ENCODE measurements at regions not wholly inside any gene's neighbourhood (a gene's known extent, or its start where the extent isn't known, plus 50 kb on each side); places are given as distances from the start of the nearest gene placed in this dataset.

DNA sequence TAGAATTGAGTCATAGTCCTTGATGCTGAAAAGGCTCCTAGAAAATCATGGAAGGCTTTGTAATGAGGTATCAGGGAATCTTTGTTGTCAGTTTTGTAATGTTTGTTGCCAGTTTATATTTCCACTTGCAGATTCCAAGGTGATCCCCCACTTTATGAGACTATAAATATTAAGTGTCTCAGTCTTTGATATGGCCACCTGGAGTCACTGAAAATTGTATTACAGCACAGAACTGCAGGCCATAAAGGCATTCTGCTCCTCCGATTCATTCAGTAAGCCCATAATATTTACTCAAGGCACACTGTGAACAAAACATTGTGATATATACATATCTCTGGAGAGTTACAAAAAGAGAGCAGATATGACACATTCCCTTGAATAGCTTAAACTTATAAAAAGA lies 457.8 kb upstream of the ZNF385D start:
- TF ChIP-seq, protein P1, sequence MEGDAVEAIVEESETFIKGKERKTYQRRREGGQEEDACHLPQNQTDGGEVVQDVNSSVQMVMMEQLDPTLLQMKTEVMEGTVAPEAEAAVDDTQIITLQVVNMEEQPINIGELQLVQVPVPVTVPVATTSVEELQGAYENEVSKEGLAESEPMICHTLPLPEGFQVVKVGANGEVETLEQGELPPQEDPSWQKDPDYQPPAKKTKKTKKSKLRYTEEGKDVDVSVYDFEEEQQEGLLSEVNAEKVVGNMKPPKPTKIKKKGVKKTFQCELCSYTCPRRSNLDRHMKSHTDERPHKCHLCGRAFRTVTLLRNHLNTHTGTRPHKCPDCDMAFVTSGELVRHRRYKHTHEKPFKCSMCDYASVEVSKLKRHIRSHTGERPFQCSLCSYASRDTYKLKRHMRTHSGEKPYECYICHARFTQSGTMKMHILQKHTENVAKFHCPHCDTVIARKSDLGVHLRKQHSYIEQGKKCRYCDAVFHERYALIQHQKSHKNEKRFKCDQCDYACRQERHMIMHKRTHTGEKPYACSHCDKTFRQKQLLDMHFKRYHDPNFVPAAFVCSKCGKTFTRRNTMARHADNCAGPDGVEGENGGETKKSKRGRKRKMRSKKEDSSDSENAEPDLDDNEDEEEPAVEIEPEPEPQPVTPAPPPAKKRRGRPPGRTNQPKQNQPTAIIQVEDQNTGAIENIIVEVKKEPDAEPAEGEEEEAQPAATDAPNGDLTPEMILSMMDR (IDR thresholded peaks at IDR 0.05; ENCODE audit: insufficient read depth, low read depth, low read length, missing control alignments) = no peak
- no peak overlapping the region for H3K4me3 ChIP-seq (ENCODE audit: low read depth, low read length)
- no peak for DNase-seq (ENCODE audit: low read depth)

DNA sequence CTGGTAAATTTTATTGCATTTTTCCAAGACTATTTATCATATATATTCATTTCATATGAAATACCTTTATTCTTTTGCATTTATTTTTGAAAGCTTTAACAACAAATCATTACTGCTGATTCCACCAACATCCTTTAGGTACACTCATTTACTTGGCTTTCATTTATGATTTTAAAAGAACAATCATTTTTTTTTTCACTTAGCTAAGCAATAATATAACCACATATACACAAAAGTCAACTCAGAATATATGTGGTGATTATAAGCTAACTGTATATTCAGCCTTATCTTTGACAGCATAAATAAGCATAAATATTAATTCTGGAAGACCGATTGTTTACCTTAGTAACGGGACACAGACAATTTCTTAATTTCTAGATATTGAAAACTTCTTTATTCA lies 458.6 kb upstream of the ZNF385D start:
- DNase-seq (ENCODE audit: low read depth) = no peak
- TF ChIP-seq, protein P1 (IDR thresholded peaks at IDR 0.05; ENCODE audit: insufficient read depth, low read depth, low read length, missing control alignments) = no peak
- no peak overlapping the region for H3K4me3 ChIP-seq (ENCODE audit: low read depth, low read length)

DNA sequence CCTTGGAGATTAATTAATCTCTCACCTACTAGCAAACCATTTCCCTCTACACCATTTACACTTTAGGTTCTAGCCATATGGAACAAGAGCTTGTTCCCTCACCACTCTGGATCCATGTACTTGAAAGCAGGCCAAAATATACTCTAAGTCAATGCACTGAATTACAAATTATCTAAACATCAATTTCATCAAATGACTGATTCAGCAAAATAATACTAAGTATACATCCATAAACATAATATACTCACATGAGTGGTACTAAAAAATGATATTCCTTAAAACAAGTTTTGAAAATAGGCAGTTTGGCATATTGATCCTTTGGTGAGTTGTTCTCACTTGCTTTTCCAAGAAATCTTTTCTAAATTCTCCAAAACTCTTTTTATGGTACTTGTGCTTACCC lies 459.7 kb upstream of the ZNF385D start:
- no peak for DNase-seq (ENCODE audit: low read depth)
- TF ChIP-seq, protein P1 (IDR thresholded peaks at IDR 0.05; ENCODE audit: insufficient read depth, low read depth, low read length, missing control alignments) = no peak
- H3K4me3 ChIP-seq (ENCODE audit: low read depth, low read length) = no peak overlapping the region

DNA sequence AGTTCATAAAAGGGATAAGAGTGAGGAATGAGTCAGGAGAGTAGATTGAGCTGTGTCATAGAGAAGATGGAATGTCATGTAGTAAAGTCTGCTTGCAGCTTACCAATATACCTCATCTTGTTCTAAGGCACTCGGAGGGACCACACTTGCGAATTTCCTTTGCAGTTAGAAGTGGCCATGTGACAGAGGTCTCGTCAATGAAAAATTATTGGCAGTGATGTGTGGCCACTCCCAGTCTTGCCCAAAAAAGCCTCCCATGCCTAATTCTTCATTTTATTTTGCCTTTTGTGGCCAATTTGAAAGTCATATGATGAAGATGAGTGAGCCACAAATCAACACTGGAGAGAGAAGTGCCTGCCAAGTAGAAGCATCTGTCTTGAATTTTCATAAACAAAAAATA lies 465.6 kb upstream of the ZNF385D start:
- no peak for DNase-seq (ENCODE audit: low read depth)
- no peak overlapping the region for H3K4me3 ChIP-seq (ENCODE audit: low read depth, low read length)
- TF ChIP-seq, protein P1 (IDR thresholded peaks at IDR 0.05; ENCODE audit: insufficient read depth, low read depth, low read length, missing control alignments) = no peak

DNA sequence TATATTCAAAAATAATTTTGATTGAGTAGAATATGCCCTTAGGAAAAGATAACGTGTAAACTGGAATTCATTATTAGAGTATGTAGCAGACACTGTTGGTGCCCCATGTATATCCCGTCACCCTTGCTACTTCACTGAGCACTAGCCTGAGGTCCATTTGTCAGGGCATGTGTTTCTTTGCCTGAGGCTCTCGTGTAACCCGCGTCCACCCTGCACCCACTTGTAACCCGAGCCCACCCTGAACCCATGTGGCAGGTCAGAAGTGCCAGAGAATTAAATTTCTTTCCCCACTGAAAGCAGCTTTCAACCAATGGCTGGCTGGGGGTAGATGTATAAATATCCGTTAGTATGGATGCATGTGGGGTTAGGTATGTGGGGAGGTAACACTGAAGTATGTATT lies 474.2 kb upstream of the ZNF385D start:
- TF ChIP-seq, protein P1 (IDR thresholded peaks at IDR 0.05; ENCODE audit: insufficient read depth, low read depth, low read length, missing control alignments) = no peak
- no peak for DNase-seq (ENCODE audit: low read depth)
- H3K4me3 ChIP-seq (ENCODE audit: low read depth, low read length) = no peak overlapping the region

DNA sequence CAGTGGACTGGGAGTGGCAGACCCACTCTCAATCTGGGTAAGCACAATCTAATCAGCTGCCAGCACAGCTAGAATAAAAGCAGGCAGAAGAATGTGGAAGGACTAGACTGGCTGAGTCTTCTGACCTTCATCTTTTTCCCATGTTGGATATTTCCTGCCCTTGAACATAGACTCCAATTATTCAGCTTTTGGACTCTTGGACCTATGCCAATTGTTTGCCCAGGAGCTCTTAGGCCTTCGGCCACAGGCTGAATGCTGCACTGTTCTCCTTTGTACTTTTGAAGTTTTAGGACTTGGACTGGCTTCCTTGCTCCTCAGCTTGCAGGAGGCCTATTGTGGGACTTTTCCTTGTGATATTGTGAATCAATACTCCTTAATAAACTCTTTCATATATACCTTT lies 477.7 kb upstream of the ZNF385D start:
- TF ChIP-seq, protein P1 (IDR thresholded peaks at IDR 0.05; ENCODE audit: insufficient read depth, low read depth, low read length, missing control alignments) = no peak
- no peak overlapping the region for H3K4me3 ChIP-seq (ENCODE audit: low read depth, low read length)
- no peak for DNase-seq (ENCODE audit: low read depth)

DNA sequence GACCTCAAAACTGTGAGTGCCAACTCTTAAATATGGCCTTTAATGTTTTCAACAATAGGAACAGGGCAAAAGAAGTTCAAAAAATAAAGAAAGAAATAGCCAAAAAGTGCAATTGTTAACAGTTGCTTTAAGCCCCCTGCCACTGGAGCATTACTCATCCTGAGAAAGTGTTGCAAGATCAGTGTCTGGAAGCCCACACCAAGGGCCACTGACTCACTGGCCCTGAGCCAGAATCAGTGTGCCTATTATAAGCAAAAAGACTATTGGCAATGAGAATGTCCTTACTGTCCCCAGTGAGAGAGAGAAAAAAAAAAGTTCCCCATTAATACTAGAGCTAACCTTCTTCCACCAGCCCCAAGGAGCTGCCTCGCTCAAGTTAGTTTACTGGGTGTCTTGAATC lies 480.1 kb upstream of the ZNF385D start:
- TF ChIP-seq, protein P1 (IDR thresholded peaks at IDR 0.05; ENCODE audit: insufficient read depth, low read depth, low read length, missing control alignments) = no peak
- no peak overlapping the region for H3K4me3 ChIP-seq (ENCODE audit: low read depth, low read length)
- DNase-seq (ENCODE audit: low read depth) = no peak
